Kidney (tissue), 13 donors: ENCODE measurements at regions not wholly inside any gene's neighbourhood (a gene's known extent, or its start where the extent isn't known, plus 50 kb on each side); places are given as distances from the start of the nearest gene placed in this dataset.

Source experiments
- DNase-seq, 5 donors: peaks; one replicate each; pipeline ENCODE4 v3.0.0-alpha.2; 2013 to 2020
- FAIRE-seq: peaks from 2 replicates; lab custom pipeline; 2012; peaks lifted over from hg19 to GRCh38; lab: Jason Lieb, UNC
- H3K27ac ChIP-seq, 2 donors: one replicate each; pipeline ENCODE4 v1.7.0; 2013; ENCODE audit warnings: low read depth in 2 of 2, low read length in 2 of 2, inconsistent platforms in 1 of 2
- H3K27me3 ChIP-seq: one replicate; pipeline ENCODE4 v1.7.1; 2013; ENCODE audit warnings: low read length, inconsistent platforms; ENCODE audit not compliant: control insufficient read depth, insufficient read depth
- H3K36me3 ChIP-seq, 3 donors: one replicate each; pipeline versions ENCODE4 v1.7.0 to v1.7.1; 2013; ENCODE audit warnings: low read length in 3 of 3, control low read depth in 1 of 3, inconsistent platforms in 1 of 3; ENCODE audit not compliant: insufficient read depth in 3 of 3, control insufficient read depth in 2 of 3
- H3K4me1 ChIP-seq, 3 donors: one replicate each; pipeline versions ENCODE4 v1.7.0 to v1.7.1; 2013; ENCODE audit warnings: low read length in 3 of 3, inconsistent platforms in 1 of 3, low read depth in 1 of 3; ENCODE audit not compliant: control insufficient read depth in 2 of 3, insufficient read depth in 2 of 3
- H3K4me3 ChIP-seq, 3 donors: one replicate each; pipeline versions ENCODE4 v1.7.0 to v1.8.1; 2013; ENCODE audit warnings: low read length in 3 of 3, control low read depth in 1 of 3, inconsistent platforms in 1 of 3
- H3K9ac ChIP-seq, 3 donors: one replicate each; pipeline versions ENCODE4 v1.7.0 to v1.7.1; 2013; ENCODE audit warnings: low read length in 3 of 3, control low read depth in 1 of 3, inconsistent platforms in 1 of 3
- H3K9me3 ChIP-seq, 3 donors: one replicate each; pipeline versions ENCODE4 v1.7.0 to v1.7.1; 2013; ENCODE audit warnings: low read length in 3 of 3, control low read depth in 1 of 3, inconsistent platforms in 1 of 3; ENCODE audit not compliant: control insufficient read depth in 2 of 3, insufficient read depth in 1 of 3
- intact Hi-C: fragments of 100-400 bp; cut with DNase I; formaldehyde crosslinking; loops from one replicate; pipeline ENCODE4 v1.11.1; 2022
- TF ChIP-seq, protein P1 (sequence below): IDR thresholded peaks from 3 replicates; pipeline ENCODE4 v1.5.1; 2012; ENCODE audit warnings: mild to moderate bottlenecking, moderate library complexity, borderline replicate concordance; ENCODE audit not compliant: insufficient read depth; ENCODE audit errors: extremely low read depth
- donor health status: control.
- donor health status: control.
- donor health status: control.
- donor health status: control.
- donor health status: control.
- donor health status: DM: yes; HTN: yes; CAD: no.
- donor health status: Normal renal cell carcinoma (clear cell type).

DNA sequence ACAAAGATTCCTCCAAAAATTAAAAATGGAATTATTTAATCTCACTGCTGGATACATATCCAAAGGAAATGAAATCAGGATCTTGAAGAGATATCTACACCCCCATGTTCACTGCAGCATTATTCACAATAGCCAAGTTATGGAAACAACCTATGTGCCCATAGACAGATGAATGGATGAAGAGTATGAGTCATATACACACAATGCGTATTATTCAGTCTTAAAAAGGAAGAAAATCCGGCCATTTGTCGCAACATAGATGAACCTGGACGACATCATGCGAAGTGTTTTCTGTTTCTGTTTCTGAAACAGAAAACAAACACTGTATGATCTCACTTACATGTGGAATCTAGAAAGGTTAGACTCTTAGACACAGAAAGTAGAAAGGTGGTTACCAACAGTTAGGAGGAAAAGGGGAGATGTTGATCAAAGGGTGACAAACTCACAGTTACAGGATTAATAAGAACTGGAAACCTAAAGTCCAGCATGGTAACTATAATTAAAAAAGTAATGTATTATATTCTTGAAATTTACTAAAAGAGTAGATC, 87.8 kb upstream of the ERBB4 start:
- Histone ChIP-seq H3K4me3 (no peak overlapping the region), H3K9me3 (no peaks in the 10 kb centered on the region), H3K9ac (no peak overlapping the region), H3K4me1 (no peaks in the 10 kb centered on the region), H3K36me3 (no peaks in the 10 kb centered on the region), H3K27ac (no peak overlapping the region), H3K27me3 (no peaks in the 10 kb centered on the region)
- DNase-seq = no peak
- TF ChIP-seq, protein P1, sequence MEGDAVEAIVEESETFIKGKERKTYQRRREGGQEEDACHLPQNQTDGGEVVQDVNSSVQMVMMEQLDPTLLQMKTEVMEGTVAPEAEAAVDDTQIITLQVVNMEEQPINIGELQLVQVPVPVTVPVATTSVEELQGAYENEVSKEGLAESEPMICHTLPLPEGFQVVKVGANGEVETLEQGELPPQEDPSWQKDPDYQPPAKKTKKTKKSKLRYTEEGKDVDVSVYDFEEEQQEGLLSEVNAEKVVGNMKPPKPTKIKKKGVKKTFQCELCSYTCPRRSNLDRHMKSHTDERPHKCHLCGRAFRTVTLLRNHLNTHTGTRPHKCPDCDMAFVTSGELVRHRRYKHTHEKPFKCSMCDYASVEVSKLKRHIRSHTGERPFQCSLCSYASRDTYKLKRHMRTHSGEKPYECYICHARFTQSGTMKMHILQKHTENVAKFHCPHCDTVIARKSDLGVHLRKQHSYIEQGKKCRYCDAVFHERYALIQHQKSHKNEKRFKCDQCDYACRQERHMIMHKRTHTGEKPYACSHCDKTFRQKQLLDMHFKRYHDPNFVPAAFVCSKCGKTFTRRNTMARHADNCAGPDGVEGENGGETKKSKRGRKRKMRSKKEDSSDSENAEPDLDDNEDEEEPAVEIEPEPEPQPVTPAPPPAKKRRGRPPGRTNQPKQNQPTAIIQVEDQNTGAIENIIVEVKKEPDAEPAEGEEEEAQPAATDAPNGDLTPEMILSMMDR = no peak
- intact Hi-C loops = no loop called here
- FAIRE-seq = no peak

DNA sequence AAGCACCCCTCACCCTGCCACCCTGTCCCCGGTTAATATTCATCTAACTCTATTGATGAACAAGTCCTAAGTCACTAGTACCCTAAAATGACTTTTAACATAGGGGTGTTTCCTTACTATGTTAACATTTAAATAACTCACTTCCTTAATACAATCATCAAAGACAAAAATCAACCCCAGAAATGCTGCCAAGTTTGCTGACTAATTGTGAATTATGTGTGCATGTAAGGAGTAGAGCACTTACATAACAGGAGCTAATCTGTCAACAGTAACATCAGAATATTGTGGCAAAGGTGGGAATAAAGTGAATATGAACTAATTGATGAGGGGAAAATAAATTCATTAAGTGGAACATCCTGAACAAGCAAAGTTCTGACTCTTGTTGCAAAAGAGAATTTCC, 81.4 kb upstream of the ERBB4 start:
- FAIRE-seq (no peak), DNase-seq (no peak)
- Histone ChIP-seq H3K4me1 (no peaks in the 10 kb centered on the region), H3K4me3 (no peak overlapping the region), H3K27ac (no peak overlapping the region), H3K36me3 (no peaks in the 10 kb centered on the region), H3K27me3 (no peaks in the 10 kb centered on the region), H3K9me3 (no peaks in the 10 kb centered on the region), H3K9ac (no peak overlapping the region)
- TF ChIP-seq, protein P1 = no peak
- intact Hi-C loops = no loop called here

DNA sequence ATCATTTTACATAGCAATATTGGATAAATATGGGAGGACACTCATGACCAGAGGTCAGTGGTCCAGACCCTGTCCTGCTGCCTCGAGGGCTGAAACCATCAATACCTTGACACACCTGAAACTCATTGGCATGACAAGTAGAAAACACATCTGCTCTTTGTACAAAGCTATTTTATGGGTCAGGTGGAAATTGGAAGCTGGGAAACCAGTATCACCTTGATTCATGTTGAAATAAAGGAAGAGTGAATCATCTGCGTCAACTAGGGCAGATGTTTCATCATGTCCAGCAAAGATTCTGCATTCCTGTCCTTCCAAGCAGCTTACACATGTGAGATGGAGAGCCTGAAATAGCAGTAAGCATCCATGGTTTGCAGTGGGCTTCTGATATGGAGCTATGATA, 80.0 kb upstream of the ERBB4 start:
- Histone ChIP-seq H3K9ac (no peak overlapping the region), H3K27ac (no peak overlapping the region), H3K9me3 (no peaks in the 10 kb centered on the region), H3K27me3 (no peaks in the 10 kb centered on the region), H3K4me1 (no peaks in the 10 kb centered on the region), H3K4me3 (no peak overlapping the region), H3K36me3 (no peaks in the 10 kb centered on the region)
- FAIRE-seq = no peak
- TF ChIP-seq, protein P1 = no peak
- intact Hi-C loops = no loop called here
- no peak for DNase-seq

DNA sequence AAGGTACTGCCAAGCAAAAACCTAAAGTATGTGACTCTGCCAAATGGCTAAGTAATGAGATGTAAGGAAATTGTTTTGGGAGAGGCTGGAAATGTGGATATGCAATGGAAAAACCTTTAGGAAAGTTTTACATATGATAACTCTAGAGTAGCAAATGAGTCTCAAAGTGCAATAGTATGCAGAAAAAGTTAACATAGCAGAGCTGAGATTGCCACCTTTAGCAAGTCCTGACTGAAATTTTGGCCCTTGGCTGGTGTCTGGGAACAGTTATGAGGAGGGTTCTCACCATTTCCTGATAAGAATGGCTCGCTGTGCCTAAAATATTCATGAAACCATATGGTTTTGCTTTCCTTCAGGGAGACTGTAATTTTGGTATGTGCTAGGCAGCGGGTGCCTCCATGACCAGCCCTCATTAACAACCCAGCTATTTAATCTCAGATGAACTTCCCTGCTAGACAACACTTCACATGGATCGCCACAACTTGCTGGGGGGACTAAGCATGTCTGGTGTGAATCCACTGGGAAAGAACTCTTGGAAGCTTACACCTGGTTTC, 72.3 kb upstream of the ERBB4 start:
- TF ChIP-seq, protein P1 = no peak
- Histone ChIP-seq H3K27ac (no peak overlapping the region), H3K9ac (no peak overlapping the region), H3K9me3 (no peaks in the 10 kb centered on the region), H3K36me3 (no peaks in the 10 kb centered on the region), H3K4me1 (no peaks in the 10 kb centered on the region), H3K4me3 (no peak overlapping the region), H3K27me3 (no peaks in the 10 kb centered on the region)
- intact Hi-C loops = no loop called here
- FAIRE-seq (no peak), DNase-seq (no peak)
